AG09309 (cell line): ENCODE measurements at regions not wholly inside any gene's neighbourhood (a gene's known extent, or its start where the extent isn't known, plus 50 kb on each side); places are given as distances from the start of the nearest gene placed in this dataset.

ENCODE experiments used
- DNase-seq: peaks from one replicate; pipeline ENCODE4 v3.0.0-alpha.2; 2010; ENCODE audit warnings: low read depth
- H3K4me3 ChIP-seq: 2 replicates; pipeline ENCODE4 v1.5.1; 2011; ENCODE audit warnings: mild to moderate bottlenecking, low read depth, low read length, moderate library complexity; ENCODE audit not compliant: control insufficient read depth
- CTCF ChIP-seq: IDR thresholded peaks from 2 replicates; pipeline ENCODE4 v1.5.1; 2011; ENCODE audit warnings: mild to moderate bottlenecking, low read depth, low read length, inconsistent platforms; ENCODE audit not compliant: insufficient read depth, control insufficient read depth; ENCODE audit errors: missing control alignments

GRCh38 chr7:26443751-26444150 is 152.1 kb downstream of the SNX10 start:
- no peak for DNase-seq
- H3K4me3 ChIP-seq, result no peak overlapping the region
- no peak for TF ChIP-seq CTCF

- H3K4me3 ChIP-seq, result no peak overlapping the region
Observed at GRCh38 chr7:26444555-26444954, 152.9 kb downstream of the SNX10 start.

GRCh38 chr7:26447116-26447515 is 155.5 kb downstream of the SNX10 start:
- H3K4me3 ChIP-seq, result no peak overlapping the region
- no peak for DNase-seq
- no peak for TF ChIP-seq CTCF

More at GRCh38 chr7:26444555-26444954, 152.9 kb downstream of the SNX10 start:
- DNase-seq, result no peak
- no peak for TF ChIP-seq CTCF

GRCh38 chr7:26449175-26450165 is 157.8 kb downstream of the SNX10 start:
- DNase-seq, result no peak
- H3K4me3 ChIP-seq, result no peak overlapping the region
- no peak for TF ChIP-seq CTCF

- no peak overlapping the region for H3K4me3 ChIP-seq
- no peak for DNase-seq
- TF ChIP-seq CTCF, result no peak
Observed at GRCh38 chr7:26451997-26452396, 160.3 kb downstream of the SNX10 start.

- H3K4me3 ChIP-seq, result no peak overlapping the region
- no peak for DNase-seq
- TF ChIP-seq CTCF, result no peak
Observed at GRCh38 chr7:26454180-26454579, 162.5 kb downstream of the SNX10 start.
